ENCODE measurements at regions not wholly inside any gene's neighbourhood (a gene's known extent, or its start where the extent isn't known, plus 50 kb on each side); places are given as distances from the start of the nearest gene placed in this dataset.

DNA sequence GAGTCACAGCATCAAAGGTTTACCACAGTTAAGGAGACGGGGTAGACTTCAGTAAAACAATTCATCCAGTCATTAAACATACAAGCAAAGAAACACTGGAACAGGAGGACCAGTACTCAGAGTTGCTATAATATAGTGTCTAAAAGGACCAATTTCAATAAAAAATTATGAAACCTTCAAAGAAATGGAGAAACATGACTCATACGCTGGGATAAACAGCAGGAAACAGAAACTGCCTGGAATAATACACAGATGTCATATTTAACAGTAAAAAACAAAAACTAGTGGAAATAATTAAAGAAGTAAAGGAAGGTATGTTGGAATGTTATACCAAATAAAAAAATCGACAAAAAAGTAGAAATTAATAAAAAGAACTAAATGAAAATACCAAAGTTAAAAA, 1075.9 kb downstream of the NR2F1-AS1 start:
- no peak for ATAC-seq
- no peaks in the 10 kb centered on the region for H3K27me3 ChIP-seq (ENCODE audit: low read depth)
- H3K36me3 ChIP-seq = no peaks in the 10 kb centered on the region
- TF ChIP-seq, protein P1, sequence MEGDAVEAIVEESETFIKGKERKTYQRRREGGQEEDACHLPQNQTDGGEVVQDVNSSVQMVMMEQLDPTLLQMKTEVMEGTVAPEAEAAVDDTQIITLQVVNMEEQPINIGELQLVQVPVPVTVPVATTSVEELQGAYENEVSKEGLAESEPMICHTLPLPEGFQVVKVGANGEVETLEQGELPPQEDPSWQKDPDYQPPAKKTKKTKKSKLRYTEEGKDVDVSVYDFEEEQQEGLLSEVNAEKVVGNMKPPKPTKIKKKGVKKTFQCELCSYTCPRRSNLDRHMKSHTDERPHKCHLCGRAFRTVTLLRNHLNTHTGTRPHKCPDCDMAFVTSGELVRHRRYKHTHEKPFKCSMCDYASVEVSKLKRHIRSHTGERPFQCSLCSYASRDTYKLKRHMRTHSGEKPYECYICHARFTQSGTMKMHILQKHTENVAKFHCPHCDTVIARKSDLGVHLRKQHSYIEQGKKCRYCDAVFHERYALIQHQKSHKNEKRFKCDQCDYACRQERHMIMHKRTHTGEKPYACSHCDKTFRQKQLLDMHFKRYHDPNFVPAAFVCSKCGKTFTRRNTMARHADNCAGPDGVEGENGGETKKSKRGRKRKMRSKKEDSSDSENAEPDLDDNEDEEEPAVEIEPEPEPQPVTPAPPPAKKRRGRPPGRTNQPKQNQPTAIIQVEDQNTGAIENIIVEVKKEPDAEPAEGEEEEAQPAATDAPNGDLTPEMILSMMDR (IDR thresholded peaks at IDR 0.05) = no peak
- no peak overlapping the region for H3K27ac ChIP-seq
- intact Hi-C loops (cut with DNase I) = no loop called here
- no peak for DNase-seq
- no peaks in the 10 kb centered on the region for H3K4me1 ChIP-seq
- H3K4me3 ChIP-seq = no peak overlapping the region
- peaks cover 16% of the 10 kb centered on the region for H3K9me3 ChIP-seq

DNA sequence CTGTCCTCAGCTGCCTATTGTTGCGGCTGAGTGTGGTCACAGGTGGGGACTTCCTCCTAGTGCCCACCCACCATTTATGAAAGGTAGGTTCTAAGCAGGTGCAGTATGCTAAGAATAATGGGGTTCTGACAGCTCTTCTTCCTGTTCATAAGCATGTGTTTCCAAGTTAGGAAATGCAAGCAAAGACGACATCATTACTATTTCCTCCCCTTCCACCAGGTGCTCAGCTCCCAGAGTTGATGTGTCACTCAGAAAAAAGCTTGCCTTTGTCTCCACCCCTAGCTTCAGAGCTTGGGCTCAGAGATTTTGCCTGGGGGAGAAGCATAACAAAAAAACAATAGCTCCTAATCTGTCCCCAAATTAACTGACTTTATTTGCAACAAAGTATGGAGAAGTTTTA, 1076.7 kb downstream of the NR2F1-AS1 start:
- H3K4me1 ChIP-seq = no peaks in the 10 kb centered on the region
- ATAC-seq (no peak), DNase-seq (no peak)
- no peaks in the 10 kb centered on the region for H3K27me3 ChIP-seq (ENCODE audit: low read depth)
- H3K27ac ChIP-seq = no peak overlapping the region
- H3K36me3 ChIP-seq = no peaks in the 10 kb centered on the region
- TF ChIP-seq, protein P1 (IDR thresholded peaks at IDR 0.05) = no peak
- intact Hi-C loops (cut with DNase I) = no loop called here
- H3K4me3 ChIP-seq = no peak overlapping the region
- peaks cover 8% of the 10 kb centered on the region for H3K9me3 ChIP-seq

DNA sequence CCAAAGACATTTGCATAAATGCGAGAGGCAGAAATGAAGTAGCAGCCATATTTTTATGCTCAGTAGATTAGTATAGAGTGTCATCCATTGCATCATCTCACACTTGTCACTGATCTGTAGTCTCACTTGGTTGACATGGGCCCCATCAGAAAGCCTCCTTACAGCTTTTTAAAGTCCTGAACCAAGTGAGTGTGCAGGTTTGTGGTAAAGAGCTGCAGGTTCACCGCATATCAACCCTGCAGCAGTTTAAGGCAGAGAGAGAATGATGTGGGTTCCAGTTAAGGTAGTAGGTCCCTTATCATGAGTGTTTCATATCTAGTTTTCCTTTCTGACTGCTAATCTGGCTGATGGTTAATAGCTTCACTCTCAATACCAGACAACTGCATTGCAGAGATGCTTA, 1080.3 kb downstream of the NR2F1-AS1 start:
- TF ChIP-seq, protein P1 (IDR thresholded peaks at IDR 0.05) = no peak
- ATAC-seq = no peak
- intact Hi-C loops (cut with DNase I) = no loop called here

DNA sequence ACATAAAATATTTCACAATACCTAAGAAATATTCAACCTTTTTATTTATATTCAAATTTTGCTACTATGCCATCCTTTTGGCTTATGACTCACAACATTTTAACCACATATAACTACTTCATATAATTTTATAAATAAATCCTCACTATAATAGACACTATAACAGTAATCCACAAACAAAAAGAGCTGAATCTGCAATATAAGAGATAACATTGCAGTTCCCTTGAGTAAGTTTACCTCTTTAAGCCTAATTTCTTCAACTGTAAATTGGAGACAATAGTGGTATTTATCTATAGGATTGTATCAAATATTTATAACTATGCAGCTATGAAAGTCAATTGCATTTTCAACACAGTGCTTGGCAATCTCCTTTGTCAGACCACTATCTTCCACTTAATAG, 1084.5 kb downstream of the NR2F1-AS1 start:
- Histone ChIP-seq H3K36me3 (no peaks in the 10 kb centered on the region), H3K27ac (no peak overlapping the region), H3K4me1 (no peaks in the 10 kb centered on the region), H3K9me3 (no peaks in the 10 kb centered on the region), H3K4me3 (no peak overlapping the region), H3K27me3 (ENCODE audit: low read depth) (no peaks in the 10 kb centered on the region)
- DNase-seq (no peak), ATAC-seq (no peak)
- intact Hi-C loops (cut with DNase I) = no loop called here
- TF ChIP-seq, protein P1 (IDR thresholded peaks at IDR 0.05) = no peak

More for the DNA sequence above, 1080.3 kb downstream of the NR2F1-AS1 start:
- Histone ChIP-seq H3K9me3 (no peaks in the 10 kb centered on the region), H3K4me3 (no peak overlapping the region), H3K4me1 (no peaks in the 10 kb centered on the region), H3K27ac (no peak overlapping the region), H3K36me3 (no peaks in the 10 kb centered on the region), H3K27me3 (ENCODE audit: low read depth) (no peaks in the 10 kb centered on the region)
- no peak for DNase-seq

- H3K4me1 ChIP-seq = no peaks in the 10 kb centered on the region
- TF ChIP-seq, protein P1 (IDR thresholded peaks at IDR 0.05) = no peak
- DNase-seq = no peak
- no peaks in the 10 kb centered on the region for H3K36me3 ChIP-seq
- H3K9me3 ChIP-seq = no peaks in the 10 kb centered on the region
- no peak overlapping the region for H3K4me3 ChIP-seq
- intact Hi-C loops (cut with DNase I) = no loop called here
- no peak for ATAC-seq
- no peak overlapping the region for H3K27ac ChIP-seq
- no peaks in the 10 kb centered on the region for H3K27me3 ChIP-seq (ENCODE audit: low read depth)
Measured at GRCh38 chr5:92494508-92494907, 1086.5 kb downstream of the NR2F1-AS1 start.

GRCh38 chr5:92492908-92493307, 1088.1 kb downstream of the NR2F1-AS1 start:
- no peak for DNase-seq
- Histone ChIP-seq H3K4me1 (no peaks in the 10 kb centered on the region), H3K4me3 (no peak overlapping the region), H3K9me3 (no peaks in the 10 kb centered on the region), H3K27me3 (ENCODE audit: low read depth) (no peaks in the 10 kb centered on the region), H3K36me3 (no peaks in the 10 kb centered on the region), H3K27ac (no peak overlapping the region)
- intact Hi-C loops (cut with DNase I) = no loop called here
- TF ChIP-seq, protein P1 (IDR thresholded peaks at IDR 0.05) = no peak
- no peak for ATAC-seq

All from lower lobe of right lung (tissue), 2 donors.